HepG2 (cell line): ENCODE measurements at regions not wholly inside any gene's neighbourhood (a gene's known extent, or its start where the extent isn't known, plus 50 kb on each side); places are given as distances from the start of the nearest gene placed in this dataset.

ENCODE experiments used
- ATAC-seq: fragments of 200-7000 bp; cut with Tn5 transposase; 3 replicates; pipeline ENCODE4 v1.9.1; 2020; ENCODE audit warnings: mild to moderate bottlenecking, moderate library complexity
- BruUV-seq: library from RNA; stranded (reverse); fragments of 400-500 nt; replicated peaks from 2 replicates; lab custom pipeline; 2021; lab: Mats Ljungman, UMichigan
- CTCF ChIA-PET: fragments of 300-600 bp; formaldehyde crosslinking; extraction: SDS; loops from one replicate; lab custom pipeline; 2021; ENCODE audit warnings: low total read pairs, inconsistent platforms, low intra/inter-chr PET ratio; lab: Yijun Ruan, JAX
- POLR2A ChIA-PET: fragments of 350-600 bp; sonication (Branson Sonifier 250); formaldehyde crosslinking; loops from one replicate; lab custom pipeline; 2020; ENCODE audit warnings: antibody characterized with exemption, inconsistent platforms; lab: Yijun Ruan, JAX
- DNase-seq: peaks from one replicate; pipeline ENCODE4 v3.0.0-alpha.2; 2015; ENCODE audit warnings: low spot score
- FAIRE-seq: peaks from 3 replicates; lab custom pipeline; 2011; peaks lifted over from hg19 to GRCh38; lab: Jason Lieb, UNC
- H2AFZ ChIP-seq: one replicate; pipeline ENCODE4 v1.6.1; 2011; ENCODE audit warnings: low read length, inconsistent platforms
- H3K27ac ChIP-seq: fragments of 300-600 bp; 3 replicates; pipeline ENCODE4 v1.8.0; 2011; ENCODE audit warnings: mixed run types, mild to moderate bottlenecking, mixed read lengths, low read length, inconsistent platforms; ENCODE audit not compliant: insufficient read depth; ENCODE audit errors: extremely low read length
- H3K27me3 ChIP-seq, 2 experiments: fragments of 200-600 bp in 1 of 2; 2 replicates in 1 of 2; 3 replicates in 1 of 2; pipeline versions ENCODE4 v1.6.0 to v1.8.0; 2011; ENCODE audit warnings: low read length in 2 of 2, mild to moderate bottlenecking in 2 of 2, moderate library complexity in 2 of 2, inconsistent platforms in 1 of 2; ENCODE audit not compliant: insufficient read depth in 2 of 2, control insufficient read depth in 1 of 2
- H3K36me3 ChIP-seq, 2 experiments: fragments of 200-600 bp in 1 of 2; replicated peaks in 1 of 2; 2 replicates in 1 of 2; 3 replicates in 1 of 2; pipeline versions ENCODE4 v1.5.1 to v1.8.0; 2011; ENCODE audit warnings: low read length in 2 of 2, inconsistent platforms in 1 of 2; ENCODE audit not compliant: insufficient read depth in 2 of 2, control insufficient read depth in 1 of 2
- H3K4me1 ChIP-seq: 2 replicates; pipeline ENCODE4 v1.5.1; 2012; ENCODE audit warnings: low read length, inconsistent platforms; ENCODE audit not compliant: insufficient read depth
- H3K4me2 ChIP-seq: 2 replicates; pipeline ENCODE4 v1.6.0; 2011; ENCODE audit warnings: low read depth, low read length, inconsistent platforms
- H3K4me3 ChIP-seq, 3 experiments: fragments of 200-600 bp in 1 of 3; sonication (generic), shearing (Covaris generic) in 1 of 3; replicated peaks in 1 of 3; 2 replicates each; pipeline ENCODE4 v1.5.1; 2011 to 2016; ENCODE audit warnings: low read length in 3 of 3, inconsistent platforms in 2 of 3, low read depth in 2 of 3, mild to moderate bottlenecking in 2 of 3, control low read depth in 1 of 3, mixed read lengths in 1 of 3; ENCODE audit not compliant: insufficient read depth in 1 of 3
- H3K79me2 ChIP-seq: one replicate; pipeline ENCODE4 v1.6.1; 2011; ENCODE audit warnings: low read length, inconsistent platforms; ENCODE audit not compliant: insufficient read depth
- H3K9ac ChIP-seq: 2 replicates; pipeline ENCODE4 v1.6.0; 2011; ENCODE audit warnings: mild to moderate bottlenecking, low read depth, low read length, inconsistent platforms; ENCODE audit not compliant: insufficient read depth
- H3K9me3 ChIP-seq: 2 replicates; pipeline ENCODE4 v1.5.1; 2012; ENCODE audit warnings: mild to moderate bottlenecking, low read length
- H4K20me1 ChIP-seq: 2 replicates; pipeline ENCODE4 v1.6.0; 2011; ENCODE audit warnings: inconsistent platforms, mild to moderate bottlenecking, low read length, moderate library complexity; ENCODE audit not compliant: insufficient read depth
- EZH2 ChIP-seq: conservative IDR thresholded peaks from 2 replicates; pipeline ENCODE4 v1.6.1; 2012; ENCODE audit warnings: mild to moderate bottlenecking, low read depth, low read length, moderate library complexity
- MNT ChIP-seq: fragments of 450-650 bp; IDR thresholded peaks from 2 replicates; pipeline ENCODE4 v1.6.1; 2016
- PHF20 ChIP-seq: sonication (generic); formaldehyde crosslinking; IDR thresholded peaks from 2 replicates; pipeline ENCODE4 v1.5.0; 2020; ENCODE audit warnings: mild to moderate bottlenecking, missing genetic modification reagents
- TAF15 ChIP-seq: fragments of 200-400 bp; formaldehyde crosslinking; IDR thresholded peaks from one replicate; pipeline ENCODE4 v1.6.1; 2018; ENCODE audit warnings: mild to moderate bottlenecking, low read depth, low read length; ENCODE audit not compliant: poor library complexity, severe bottlenecking
- ZBTB46 ChIP-seq: sonication (generic); formaldehyde crosslinking; IDR thresholded peaks from 2 replicates; pipeline ENCODE4 v1.4.0; 2020; ENCODE audit warnings: mild to moderate bottlenecking, missing genetic modification reagents, borderline replicate concordance
- ZNF12 ChIP-seq: sonication (generic); formaldehyde crosslinking; IDR thresholded peaks from 2 replicates; pipeline ENCODE4 v1.5.0; 2020; ENCODE audit warnings: missing genetic modification reagents
- ZNF383 ChIP-seq: sonication (generic); formaldehyde crosslinking; IDR thresholded peaks from 2 replicates; pipeline ENCODE4 v1.4.0; 2020; ENCODE audit warnings: missing genetic modification reagents, mild to moderate bottlenecking, borderline replicate concordance
- ZSCAN12 ChIP-seq: sonication (generic); formaldehyde crosslinking; IDR thresholded peaks from 2 replicates; pipeline ENCODE4 v1.9.0; 2021; ENCODE audit warnings: mild to moderate bottlenecking, missing genetic modification reagents
- WGBS: methylation state at CpG from one replicate; pipeline ENCODE4 v1.1.6; 2017; ENCODE audit warnings: low lambda C conversion rate; 5-methylcytosine and 5-hydroxymethylcytosine counted together
- in situ Hi-C: cut with HindIII; loops from 2 replicates; pipeline ENCODE4 v1.10.0; 2017; ENCODE audit warnings: low pct_unique_long_range_greater_than_20kb; ENCODE audit not compliant: extremely low pct_ligation_motif_present
- intact Hi-C: fragments of 100-400 bp; cut with micrococcal nuclease; formaldehyde crosslinking; loops from one replicate; pipeline ENCODE4 v1.10.0; 2022; ENCODE audit not compliant: unreplicated experiment

- no peaks in the 10 kb centered on the region for H4K20me1 ChIP-seq
- BruUV-seq = no TSS peak
- FAIRE-seq = no peak
- DNase-seq = no peak
- no peak overlapping the region for H2AFZ ChIP-seq
- no peak overlapping the region for H3K9ac ChIP-seq
- H3K4me1 ChIP-seq = no peaks in the 10 kb centered on the region
- H3K27me3 ChIP-seq = no peaks in the 10 kb centered on the region
- H3K4me3 ChIP-seq = no peak overlapping the region
- CTCF ChIA-PET = no interaction called here
- TF ChIP-seq PHF20 (CRISPR knock-in tag) = no peak
- TF ChIP-seq ZNF383 (CRISPR knock-in tag) = no peak
- no peak for TF ChIP-seq ZSCAN12 (CRISPR knock-in tag)
- no peak for TF ChIP-seq ZNF12 (CRISPR knock-in tag)
- peak; percentile 55 for TF ChIP-seq MNT
- no peak for TF ChIP-seq ZBTB46 (CRISPR knock-in tag)
- no peak for TF ChIP-seq EZH2
- TF ChIP-seq TAF15 = no peak
- in situ Hi-C loops = no loop called here
- no peak; the same call in 2 of the 3 replicates for ATAC-seq
- no peaks in the 10 kb centered on the region for H3K36me3 ChIP-seq
- intact Hi-C loops = no loop called here
- no peak overlapping the region for H3K27ac ChIP-seq
- POLR2A ChIA-PET = no interaction called here
- WGBS = 42% methylated on average over 10 of the region's 11 CpGs
- H3K79me2 ChIP-seq = no peaks in the 10 kb centered on the region
- H3K4me2 ChIP-seq = no peak overlapping the region
- peaks cover 17% of the 10 kb centered on the region for H3K9me3 ChIP-seq
Observed at GRCh38 chr2:184523732-184524131, 74.6 kb upstream of the ZNF804A start.
